ENCODE measurements at regions not wholly inside any gene's neighbourhood (a gene's known extent, or its start where the extent isn't known, plus 50 kb on each side); places are given as distances from the start of the nearest gene placed in this dataset.
"Not testable (repeated sequence)": the region's sequence is repeated elsewhere in the genome, so short reads cannot be mapped to it uniquely, and the experiment has no call there.

DNA sequence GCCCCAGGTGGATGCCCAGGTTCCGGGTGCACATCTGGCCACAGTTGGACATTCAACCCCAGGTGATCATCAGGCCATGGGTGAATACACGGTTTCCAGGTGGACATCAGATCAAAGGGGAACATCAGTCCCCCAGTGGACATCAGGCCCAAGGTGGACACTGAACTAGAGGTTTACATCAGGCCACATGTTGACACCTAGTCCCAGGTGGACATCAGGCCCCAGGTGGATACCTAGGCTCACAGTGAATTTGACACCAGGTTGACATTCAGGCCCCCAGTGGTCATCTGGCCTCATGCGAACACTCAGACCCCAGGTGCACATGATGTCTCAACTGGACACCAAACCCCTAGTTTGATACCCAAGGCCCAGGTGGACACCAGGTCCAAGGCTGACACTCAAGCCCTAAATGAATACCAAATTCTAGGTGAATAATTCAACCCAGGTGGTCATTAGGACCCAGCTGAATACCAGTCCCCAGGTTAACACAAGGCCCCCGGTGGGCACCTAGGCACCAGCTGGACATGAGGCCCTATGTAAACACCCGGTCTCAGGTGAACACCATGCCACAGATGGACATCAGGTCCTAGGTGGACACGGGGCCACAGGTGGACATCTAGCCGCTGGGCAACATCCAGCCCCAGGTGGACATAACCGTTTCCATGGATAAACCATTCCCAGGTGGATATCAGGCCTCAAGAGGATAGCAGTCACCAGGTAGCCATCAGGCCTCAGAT is 200.4 kb downstream of the POTEM start:
- intact Hi-C loops (cut with DNase I); H3K27me3 ChIP-seq; H3K4me3 ChIP-seq; H3K36me3 ChIP-seq; H3K4me1 ChIP-seq; H3K27ac ChIP-seq; H3K9ac ChIP-seq (ENCODE audit: low read depth in 2 of 2, low read length in 2 of 2); DNase-seq; H3K9me3 ChIP-seq: not testable (repeated sequence)

DNA sequence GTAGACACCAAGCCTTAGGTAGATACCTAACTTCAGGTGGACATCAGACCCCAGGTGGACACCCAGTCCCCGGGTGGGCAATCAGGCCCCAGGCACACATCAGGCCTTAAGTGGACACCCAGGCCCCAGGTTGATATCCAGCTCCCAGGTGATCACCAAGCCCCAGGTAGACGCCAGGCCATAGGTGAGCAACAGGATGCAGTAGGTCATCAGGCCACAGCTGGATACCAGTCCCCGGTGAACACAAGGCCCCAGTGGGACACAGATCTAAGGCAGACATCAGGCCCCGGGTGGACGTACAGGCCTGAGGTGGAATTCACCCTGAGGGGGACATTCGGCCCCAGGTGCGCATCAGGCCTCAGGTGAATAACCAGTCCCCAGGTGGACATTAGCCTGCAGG is 201.0 kb downstream of the POTEM start:
- H3K36me3 ChIP-seq; intact Hi-C loops (cut with DNase I); H3K27me3 ChIP-seq; H3K9ac ChIP-seq (ENCODE audit: low read depth in 2 of 2, low read length in 2 of 2); H3K4me3 ChIP-seq; H3K4me1 ChIP-seq; H3K9me3 ChIP-seq; DNase-seq; H3K27ac ChIP-seq: not testable (repeated sequence)

DNA sequence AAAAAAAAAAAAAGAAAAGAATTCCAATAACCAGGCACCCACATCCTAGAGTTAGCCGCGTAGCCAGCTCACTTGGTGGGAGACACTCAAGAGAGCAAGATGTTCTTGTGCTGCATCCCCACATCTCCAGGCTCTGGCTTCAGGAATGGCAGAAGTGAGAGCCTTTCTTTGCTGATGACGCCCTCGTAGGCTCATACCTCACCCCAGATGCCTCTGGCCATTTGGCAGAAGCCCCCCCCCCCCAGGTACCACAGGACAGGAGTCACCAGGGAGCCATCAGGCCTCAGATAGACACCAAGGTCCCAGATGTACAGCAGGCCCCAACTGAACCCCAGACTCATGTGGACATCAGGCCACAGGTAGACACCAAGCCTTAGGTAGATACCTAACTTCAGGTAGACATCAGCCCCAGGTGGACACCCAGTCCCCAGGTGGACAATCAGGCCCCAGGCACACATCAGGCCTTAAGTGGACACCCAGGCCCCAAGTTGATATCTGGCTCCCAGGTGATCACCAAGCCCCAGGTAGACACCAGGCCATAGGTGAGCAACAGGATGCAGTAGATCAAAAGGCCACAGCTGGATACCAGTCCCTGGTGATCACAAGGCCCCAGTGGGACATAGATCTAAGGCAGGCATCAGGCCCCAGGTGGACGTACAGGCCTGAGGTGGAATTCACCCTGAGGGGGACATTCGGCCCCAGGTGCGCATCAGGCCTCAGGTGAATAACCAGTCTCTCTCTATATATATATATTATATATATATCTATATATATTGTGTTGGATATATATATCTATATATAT is 202.5 kb downstream of the POTEM start:
- H3K36me3 ChIP-seq; H3K9ac ChIP-seq (ENCODE audit: low read depth in 2 of 2, low read length in 2 of 2); H3K27ac ChIP-seq; H3K27me3 ChIP-seq; H3K4me1 ChIP-seq; intact Hi-C loops (cut with DNase I); H3K4me3 ChIP-seq; DNase-seq; H3K9me3 ChIP-seq: not testable (repeated sequence)

DNA sequence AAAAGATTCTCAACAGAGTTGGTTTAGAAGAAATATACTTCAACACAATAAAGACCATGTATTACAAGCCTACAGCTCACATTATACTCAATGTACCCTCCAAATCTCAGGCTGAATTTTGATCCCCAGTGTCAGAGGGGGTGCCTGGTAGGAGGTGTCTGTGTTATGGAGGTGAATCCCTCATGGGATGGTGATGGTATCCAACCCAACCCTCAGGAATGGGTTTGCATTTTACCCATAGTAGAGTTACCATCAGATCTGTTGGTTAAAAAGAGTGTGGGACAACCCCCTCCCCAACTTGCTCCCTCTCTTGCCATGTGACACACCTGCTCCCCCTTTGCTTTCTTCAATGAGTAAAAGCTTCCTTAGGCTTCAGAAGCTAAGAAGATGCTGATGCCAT is 205.5 kb downstream of the POTEM start:
- H3K9ac ChIP-seq (ENCODE audit: low read depth in 2 of 2, low read length in 2 of 2); intact Hi-C loops (cut with DNase I); DNase-seq: not testable (repeated sequence)

DNA sequence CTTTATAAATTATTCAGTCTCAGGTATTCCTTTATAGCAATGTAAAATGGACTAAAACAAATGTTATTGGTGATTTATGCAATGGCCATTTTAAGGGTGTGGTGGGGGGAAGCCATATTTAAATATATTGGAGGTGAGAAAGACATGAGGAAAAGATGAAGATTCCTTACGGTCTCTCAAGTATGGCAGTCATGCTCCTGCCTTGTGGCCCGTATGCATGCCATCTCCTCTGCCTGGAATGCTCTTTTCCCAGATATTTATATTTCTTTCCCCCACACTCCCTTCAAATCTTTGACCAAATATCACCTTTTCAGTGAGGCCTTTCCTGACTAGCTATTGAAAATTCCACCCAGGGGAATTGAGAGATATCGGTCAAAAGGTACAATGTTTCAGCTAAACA is 206.0 kb downstream of the POTEM start:
- intact Hi-C loops (cut with DNase I); H3K4me3 ChIP-seq; H3K27ac ChIP-seq: not testable (repeated sequence)

More for the DNA sequence above, 205.5 kb downstream of the POTEM start:
- not testable (repeated sequence) for H3K36me3 ChIP-seq, H3K27me3 ChIP-seq, H3K4me1 ChIP-seq, H3K9me3 ChIP-seq, H3K4me3 ChIP-seq, H3K27ac ChIP-seq

DNA sequence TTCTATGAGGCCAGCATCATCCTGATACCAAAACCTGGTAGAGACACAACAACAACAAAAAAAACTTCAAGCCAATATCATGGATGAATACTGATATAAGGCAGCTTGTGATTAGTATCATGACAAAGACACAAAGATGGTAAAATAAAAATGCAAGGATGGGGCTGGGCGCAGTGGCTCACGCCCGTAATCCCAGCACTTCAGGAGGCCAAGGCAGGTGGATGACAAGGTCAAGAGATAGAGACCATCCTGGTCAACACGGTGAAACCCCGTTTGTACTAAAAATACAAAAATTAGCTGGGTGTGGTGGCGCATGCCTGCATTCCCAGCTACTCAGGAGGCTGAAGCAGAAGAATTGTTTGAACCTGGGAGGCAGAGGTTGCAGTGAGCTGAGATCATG is 210.2 kb downstream of the POTEM start:
- DNase-seq; H3K36me3 ChIP-seq; H3K4me1 ChIP-seq; intact Hi-C loops (cut with DNase I); H3K9me3 ChIP-seq; H3K27me3 ChIP-seq; H3K4me3 ChIP-seq; H3K9ac ChIP-seq (ENCODE audit: low read depth in 2 of 2, low read length in 2 of 2); H3K27ac ChIP-seq: not testable (repeated sequence)

More for the DNA sequence above, 206.0 kb downstream of the POTEM start:
- not testable (repeated sequence) for H3K36me3 ChIP-seq; H3K9ac ChIP-seq (ENCODE audit: low read depth in 2 of 2, low read length in 2 of 2); H3K9me3 ChIP-seq; DNase-seq; H3K4me1 ChIP-seq; H3K27me3 ChIP-seq

DNA sequence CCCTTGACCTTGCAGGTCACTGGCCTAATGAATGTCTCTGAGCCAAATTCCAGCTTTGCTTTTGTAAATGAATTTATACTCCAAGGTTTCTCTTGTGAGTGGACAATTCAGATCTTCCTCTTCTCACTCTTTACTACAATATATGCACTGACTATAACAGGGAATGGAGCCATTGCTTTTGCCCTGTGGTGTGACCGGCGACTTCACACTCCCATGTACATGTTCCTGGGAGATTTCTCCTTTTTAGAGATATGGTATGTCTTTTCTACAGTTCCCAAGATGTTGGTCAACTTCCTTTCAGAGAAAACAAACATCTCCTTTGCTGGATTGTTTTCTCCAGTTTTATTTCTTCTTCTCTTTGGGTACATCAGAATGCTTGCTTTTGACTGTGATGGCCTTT is 213.1 kb downstream of the POTEM start:
- H3K4me1 ChIP-seq; intact Hi-C loops (cut with DNase I): not testable (repeated sequence)

DNA sequence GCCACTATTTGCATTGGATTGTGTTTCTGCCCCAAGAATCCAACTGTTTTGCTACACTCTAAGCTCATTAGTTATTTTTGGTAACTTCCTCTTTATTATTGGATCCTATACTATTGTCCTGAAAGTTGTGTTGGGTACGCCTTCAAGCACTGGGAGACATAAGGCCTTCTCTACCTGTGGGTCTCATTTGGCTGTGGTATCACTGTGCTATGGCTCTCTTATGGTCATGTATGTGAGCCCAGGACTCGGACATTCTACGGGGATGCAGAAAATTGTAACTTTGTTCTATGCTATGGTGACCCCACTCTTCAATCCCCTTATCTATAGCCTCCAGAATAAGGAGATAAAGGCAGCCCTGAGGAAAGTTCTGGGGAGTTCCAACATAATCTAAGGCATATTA is 213.6 kb downstream of the POTEM start:
- H3K27me3 ChIP-seq; H3K9me3 ChIP-seq; H3K36me3 ChIP-seq; H3K4me3 ChIP-seq; intact Hi-C loops (cut with DNase I); H3K27ac ChIP-seq; H3K9ac ChIP-seq (ENCODE audit: low read depth in 2 of 2, low read length in 2 of 2); H3K4me1 ChIP-seq; DNase-seq: not testable (repeated sequence)

More for the DNA sequence above, 213.1 kb downstream of the POTEM start:
- H3K9me3 ChIP-seq; H3K4me3 ChIP-seq; H3K27ac ChIP-seq; H3K36me3 ChIP-seq; H3K9ac ChIP-seq (ENCODE audit: low read depth in 2 of 2, low read length in 2 of 2); DNase-seq; H3K27me3 ChIP-seq: not testable (repeated sequence)

DNA sequence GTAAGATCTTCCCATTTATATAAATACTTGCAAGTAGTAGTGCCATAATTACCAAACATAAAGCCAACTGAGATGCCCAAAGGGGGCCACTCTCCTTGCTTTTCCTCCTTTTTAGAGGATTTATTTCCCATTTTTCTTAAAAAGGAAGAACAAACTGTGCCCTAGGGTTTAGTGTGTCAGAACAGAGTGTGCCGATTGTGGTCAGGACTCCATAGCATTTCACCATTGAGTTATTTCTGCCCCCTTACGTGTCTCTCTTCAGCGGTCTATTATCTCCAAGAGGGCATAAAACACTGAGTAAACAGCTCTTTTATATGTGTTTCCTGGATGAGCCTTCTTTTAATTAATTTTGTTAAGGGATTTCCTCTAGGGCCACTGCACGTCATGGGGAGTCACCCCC is 227.9 kb downstream of the POTEM start:
- H3K36me3 ChIP-seq; intact Hi-C loops (cut with DNase I); DNase-seq: not testable (repeated sequence)

DNA sequence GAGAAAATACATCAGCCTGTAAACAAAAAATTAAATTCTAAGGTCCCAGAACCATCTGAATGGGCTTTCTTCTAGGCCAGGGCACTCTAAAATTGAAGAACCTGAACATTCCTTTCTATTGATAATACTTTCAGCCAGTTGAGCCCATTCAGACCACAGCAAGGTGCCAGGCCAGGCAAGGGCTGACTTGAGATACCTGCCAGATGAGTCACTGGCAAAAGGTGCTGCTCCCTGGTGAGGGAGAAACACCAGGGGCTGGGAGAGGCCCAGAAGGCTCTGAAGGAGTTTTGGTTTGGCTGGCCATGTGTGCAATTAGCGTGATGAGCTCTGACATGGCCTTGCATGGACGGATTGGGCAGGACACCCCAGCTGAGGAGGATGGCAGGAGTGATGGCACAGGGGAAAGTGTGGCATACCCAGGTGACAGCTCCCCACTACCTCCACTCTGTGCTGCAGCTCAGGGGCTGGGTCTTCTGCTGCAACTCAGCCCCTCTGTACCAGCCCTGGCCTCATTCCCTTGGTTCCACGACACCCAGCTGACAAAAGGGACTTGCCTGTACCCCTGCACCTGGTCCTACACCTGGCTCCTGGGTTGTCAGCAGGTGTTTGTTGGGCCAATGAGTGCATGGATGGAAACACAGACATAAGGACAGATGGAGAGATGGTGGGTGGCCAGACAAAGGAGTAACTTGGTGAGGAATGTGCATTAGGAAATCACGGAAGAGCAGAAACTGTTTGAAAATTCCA is 230.4 kb downstream of the POTEM start:
- H3K27ac ChIP-seq; H3K9me3 ChIP-seq; H3K4me3 ChIP-seq; H3K9ac ChIP-seq (ENCODE audit: low read depth in 2 of 2, low read length in 2 of 2); DNase-seq; intact Hi-C loops (cut with DNase I); H3K36me3 ChIP-seq; H3K4me1 ChIP-seq; H3K27me3 ChIP-seq: not testable (repeated sequence)

More for the DNA sequence above, 227.9 kb downstream of the POTEM start:
- not testable (repeated sequence) for H3K4me1 ChIP-seq; H3K27me3 ChIP-seq; H3K4me3 ChIP-seq; H3K9me3 ChIP-seq; H3K9ac ChIP-seq (ENCODE audit: low read depth in 2 of 2, low read length in 2 of 2); H3K27ac ChIP-seq

DNA sequence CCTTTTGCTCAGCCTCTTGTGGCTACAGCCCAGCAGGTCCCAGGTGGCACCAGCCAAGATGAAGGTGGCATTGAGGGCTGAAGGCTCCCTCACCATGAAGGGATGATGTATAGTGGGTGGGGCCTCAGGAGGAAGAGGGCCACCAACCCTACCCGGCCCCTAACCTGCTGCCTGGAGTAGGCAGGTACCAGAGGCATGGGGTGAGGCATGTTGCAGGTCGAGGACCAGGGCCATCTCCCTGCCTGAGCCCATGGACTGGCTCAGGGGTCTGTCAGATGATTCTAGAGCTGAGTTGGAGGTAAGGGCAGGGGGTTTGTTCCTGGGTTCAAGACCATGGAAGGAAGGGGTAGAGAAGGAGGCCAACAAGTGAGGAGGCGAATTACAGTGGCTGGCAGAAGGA is 231.1 kb downstream of the POTEM start:
- H3K27me3 ChIP-seq; H3K36me3 ChIP-seq; H3K9ac ChIP-seq (ENCODE audit: low read depth in 2 of 2, low read length in 2 of 2); intact Hi-C loops (cut with DNase I); H3K4me1 ChIP-seq; H3K4me3 ChIP-seq; DNase-seq; H3K9me3 ChIP-seq; H3K27ac ChIP-seq: not testable (repeated sequence)

DNA sequence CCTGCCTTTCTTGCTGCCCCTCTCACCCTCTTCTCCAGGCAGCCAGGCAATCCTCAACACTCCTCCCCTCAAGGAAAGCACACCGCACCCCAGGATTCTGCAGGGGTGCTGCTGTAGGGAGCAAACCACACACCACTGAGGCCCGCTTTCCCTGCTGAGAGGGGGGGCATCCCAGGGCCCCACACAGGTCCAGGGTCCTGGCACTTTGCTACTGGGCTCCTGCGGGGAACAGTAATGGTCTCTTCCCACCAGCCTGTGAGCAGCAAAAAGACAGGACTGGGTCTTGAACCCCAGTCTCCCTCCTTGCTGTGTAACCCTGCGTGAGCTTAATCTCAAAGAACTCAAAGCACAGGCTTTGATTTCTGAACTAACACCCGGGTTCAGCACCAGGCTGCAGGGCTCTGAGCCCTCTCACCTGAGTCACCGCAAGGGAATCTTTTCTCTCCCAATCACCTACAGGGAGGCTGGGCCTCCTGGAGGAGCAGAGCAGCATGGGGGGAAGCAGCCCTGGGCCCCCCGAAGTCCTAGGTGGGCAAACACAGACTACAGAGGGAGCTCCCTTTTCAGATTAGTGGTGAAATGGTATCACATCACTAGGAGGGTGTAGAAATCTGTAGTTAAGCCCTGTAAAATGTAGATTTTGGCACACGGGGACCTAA is 232.6 kb downstream of the POTEG start:
- DNase-seq; H3K4me1 ChIP-seq; H3K9ac ChIP-seq (ENCODE audit: low read depth in 2 of 2, low read length in 2 of 2); H3K27ac ChIP-seq; H3K27me3 ChIP-seq; H3K4me3 ChIP-seq; H3K36me3 ChIP-seq; intact Hi-C loops (cut with DNase I); H3K9me3 ChIP-seq: not testable (repeated sequence)

DNA sequence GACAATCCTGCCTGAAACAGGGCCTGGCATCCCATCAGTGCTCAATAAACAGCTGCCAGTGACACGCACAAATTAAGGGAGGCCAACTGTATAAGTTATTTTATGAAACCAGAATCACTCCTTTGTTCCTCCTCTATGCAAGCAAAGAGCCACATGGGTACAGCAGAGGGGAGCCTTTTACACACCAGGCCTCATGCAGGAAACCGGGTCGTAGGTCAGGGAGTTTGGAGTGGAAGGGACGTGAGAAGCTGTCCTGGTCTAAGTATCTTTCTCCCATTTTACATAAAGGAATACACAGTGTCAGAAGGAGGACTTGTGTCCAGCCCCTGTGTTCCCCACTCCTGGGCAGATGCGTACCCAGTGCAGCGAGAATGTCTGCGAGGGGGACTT is 232.1 kb downstream of the POTEG start:
- intact Hi-C loops (cut with DNase I); DNase-seq; H3K4me3 ChIP-seq: not testable (repeated sequence)

More for the DNA sequence above, 232.1 kb downstream of the POTEG start:
- not testable (repeated sequence) for H3K9me3 ChIP-seq; H3K27me3 ChIP-seq; H3K27ac ChIP-seq; H3K36me3 ChIP-seq; H3K9ac ChIP-seq (ENCODE audit: low read depth in 2 of 2, low read length in 2 of 2); H3K4me1 ChIP-seq

Data from colonic mucosa (tissue), 4 donors.